Body of pancreas (tissue), 4 donors: ENCODE measurements at regions not wholly inside any gene's neighbourhood (a gene's known extent, or its start where the extent isn't known, plus 50 kb on each side); places are given as distances from the start of the nearest gene placed in this dataset.
"Not testable (repeated sequence)": the region's sequence is repeated elsewhere in the genome, so short reads cannot be mapped to it uniquely, and the experiment has no call there.

Experiments used
- ATAC-seq: fragments of 150-250 bp; one replicate; pipeline ENCODE4 v1.9.1; 2016
- DNase-seq, 4 donors: peaks; one replicate each; pipeline ENCODE4 v3.0.0-alpha.2; 2019
- H3K27ac ChIP-seq, 4 donors: fragments of 200-600 bp; sonication (generic); 1 replicate in 3 of 4; 2 replicates in 1 of 4; pipeline versions ENCODE4 v1.5.1 to v1.6.1; 2016 to 2019; ENCODE audit warnings: mild to moderate bottlenecking in 1 of 4, mixed read lengths in 1 of 4, moderate library complexity in 1 of 4
- H3K27me3 ChIP-seq, 2 donors: fragments of 200-600 bp; sonication (generic); one replicate each; pipeline ENCODE4 v1.6.0; 2016; ENCODE audit warnings: mild to moderate bottlenecking in 1 of 2
- H3K36me3 ChIP-seq, 2 donors: fragments of 200-600 bp; sonication (generic); replicated peaks in 1 of 2; 2 replicates each; pipeline ENCODE4 v1.5.1; 2016; ENCODE audit warnings: low read depth in 2 of 2; ENCODE audit not compliant: insufficient read depth in 1 of 2
- H3K4me1 ChIP-seq: fragments of 200-600 bp; sonication (generic); one replicate; pipeline ENCODE4 v1.6.0; 2016
- H3K4me3 ChIP-seq, 2 donors: fragments of 200-600 bp; sonication (generic); 1 replicate in 1 of 2; 2 replicates in 1 of 2; pipeline ENCODE4 v1.5.1; 2016 to 2019
- H3K9me3 ChIP-seq, 3 donors: fragments of 200-600 bp; sonication (generic); 1 replicate in 2 of 3; 2 replicates in 1 of 3; pipeline ENCODE4 v1.5.1; 2016
- POLR2A ChIP-seq, 3 donors: fragments of 450-650 bp; IDR thresholded peaks; one replicate each; pipeline ENCODE4 v1.6.1; 2016; ENCODE audit warnings: antibody characterized with exemption in 3 of 3, mild to moderate bottlenecking in 2 of 3
- WGBS, 2 donors: methylation state at CpG; one replicate each; pipeline ENCODE4 v1.1.5; 2017; 5-methylcytosine and 5-hydroxymethylcytosine counted together
- intact Hi-C: fragments of 100-400 bp; cut with DNase I; formaldehyde crosslinking; loops from one replicate; pipeline ENCODE4 v1.15.1; 2023
- TF ChIP-seq, protein P1 (sequence below), 7 experiments: fragments of 450-650 bp in 4 of 7; fragments of 200-600 bp in 3 of 7; sonication (generic) in 3 of 7; IDR thresholded peaks; one replicate each; pipeline ENCODE4 v1.5.1; 2016 to 2019; ENCODE audit warnings: antibody characterized with exemption in 7 of 7

DNA sequence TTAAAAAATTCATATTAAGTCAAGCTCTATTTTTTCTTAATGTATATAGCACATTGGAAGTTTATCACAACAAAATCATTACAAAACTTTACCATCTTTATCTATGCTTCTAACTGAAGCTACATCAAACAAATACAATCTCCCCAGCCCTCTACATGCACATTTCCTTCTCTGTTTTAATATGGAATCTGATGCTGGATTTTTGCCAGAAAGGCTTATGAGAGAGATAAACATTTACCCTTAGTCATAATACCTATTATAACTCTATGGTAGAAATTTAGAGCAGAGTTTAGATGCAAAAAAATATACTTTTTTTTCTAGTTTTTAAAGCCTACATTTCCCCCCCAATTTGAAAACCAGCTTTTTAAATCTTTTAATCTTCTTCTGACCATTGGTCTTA is 1198.6 kb downstream of the GATA3 start:
- no peaks in the 10 kb centered on the region for H3K27me3 ChIP-seq
- H3K4me3 ChIP-seq = no peak overlapping the region
- no peaks in the 10 kb centered on the region for H3K9me3 ChIP-seq
- H3K4me1 ChIP-seq = no peaks in the 10 kb centered on the region
- intact Hi-C loops = no loop called here
- ATAC-seq (no peak), DNase-seq (no peak)
- no peak for TF ChIP-seq POLR2A (IDR thresholded peaks at IDR 0.05)
- TF ChIP-seq, protein P1, sequence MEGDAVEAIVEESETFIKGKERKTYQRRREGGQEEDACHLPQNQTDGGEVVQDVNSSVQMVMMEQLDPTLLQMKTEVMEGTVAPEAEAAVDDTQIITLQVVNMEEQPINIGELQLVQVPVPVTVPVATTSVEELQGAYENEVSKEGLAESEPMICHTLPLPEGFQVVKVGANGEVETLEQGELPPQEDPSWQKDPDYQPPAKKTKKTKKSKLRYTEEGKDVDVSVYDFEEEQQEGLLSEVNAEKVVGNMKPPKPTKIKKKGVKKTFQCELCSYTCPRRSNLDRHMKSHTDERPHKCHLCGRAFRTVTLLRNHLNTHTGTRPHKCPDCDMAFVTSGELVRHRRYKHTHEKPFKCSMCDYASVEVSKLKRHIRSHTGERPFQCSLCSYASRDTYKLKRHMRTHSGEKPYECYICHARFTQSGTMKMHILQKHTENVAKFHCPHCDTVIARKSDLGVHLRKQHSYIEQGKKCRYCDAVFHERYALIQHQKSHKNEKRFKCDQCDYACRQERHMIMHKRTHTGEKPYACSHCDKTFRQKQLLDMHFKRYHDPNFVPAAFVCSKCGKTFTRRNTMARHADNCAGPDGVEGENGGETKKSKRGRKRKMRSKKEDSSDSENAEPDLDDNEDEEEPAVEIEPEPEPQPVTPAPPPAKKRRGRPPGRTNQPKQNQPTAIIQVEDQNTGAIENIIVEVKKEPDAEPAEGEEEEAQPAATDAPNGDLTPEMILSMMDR (IDR thresholded peaks at IDR 0.05) = no peak
- no peak overlapping the region for H3K27ac ChIP-seq
- no peaks in the 10 kb centered on the region for H3K36me3 ChIP-seq

DNA sequence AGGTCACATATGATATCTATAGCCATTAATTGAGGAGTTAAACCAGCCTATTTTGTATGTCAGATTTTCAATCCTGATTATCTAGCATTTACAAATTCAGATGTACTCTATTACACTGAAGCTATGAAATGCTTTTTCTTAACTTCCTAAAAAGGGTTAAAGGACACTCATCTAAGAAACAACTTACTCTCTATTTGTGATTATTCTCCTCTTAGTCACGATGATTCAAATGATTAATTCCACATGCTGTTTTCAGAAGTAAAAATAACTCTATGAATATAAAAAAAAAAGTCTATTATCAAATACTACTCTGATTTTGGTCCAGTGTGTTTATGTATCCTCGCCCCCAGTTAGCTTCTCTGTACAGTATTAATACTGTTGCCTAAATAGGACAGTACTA is 1199.9 kb downstream of the GATA3 start:
- no peaks in the 10 kb centered on the region for H3K27me3 ChIP-seq
- ATAC-seq (no peak), DNase-seq (no peak)
- TF ChIP-seq POLR2A (IDR thresholded peaks at IDR 0.05) = no peak
- TF ChIP-seq, protein P1 (IDR thresholded peaks at IDR 0.05) = no peak
- H3K27ac ChIP-seq = no peak overlapping the region
- H3K9me3 ChIP-seq = no peaks in the 10 kb centered on the region
- 36 to 40% methylated on average over 2 of the region's 2 CpGs for WGBS, 2 donors
- intact Hi-C loops = no loop called here
- H3K4me1 ChIP-seq = no peaks in the 10 kb centered on the region
- no peak overlapping the region for H3K4me3 ChIP-seq
- H3K36me3 ChIP-seq = no peaks in the 10 kb centered on the region

DNA sequence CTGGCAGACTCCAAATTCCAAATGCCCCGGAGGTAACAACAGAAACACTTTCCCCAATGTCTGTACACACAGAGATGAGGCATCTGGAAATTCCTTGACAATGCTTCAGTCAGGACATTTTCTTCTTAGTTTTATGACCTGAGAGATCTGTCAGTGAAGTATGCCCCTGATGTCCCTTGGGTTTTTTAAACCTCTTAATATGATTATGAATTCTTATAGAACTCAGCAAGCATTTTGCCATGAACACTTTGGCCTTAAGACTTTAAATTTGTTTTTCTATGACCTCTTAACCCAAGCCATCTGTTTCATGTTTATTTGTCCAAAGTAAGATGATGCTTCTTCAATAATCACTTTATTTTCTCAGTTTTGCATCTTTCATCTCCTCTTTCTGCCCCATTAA is 1206.2 kb downstream of the GATA3 start:
- intact Hi-C loops = no loop called here
- Histone ChIP-seq H3K9me3 (no peaks in the 10 kb centered on the region), H3K4me1 (no peaks in the 10 kb centered on the region), H3K4me3 (no peak overlapping the region), H3K27me3 (no peaks in the 10 kb centered on the region), H3K36me3 (no peaks in the 10 kb centered on the region), H3K27ac (no peak overlapping the region)
- no peak for DNase-seq
- ATAC-seq = no peak
- no peak for TF ChIP-seq POLR2A (IDR thresholded peaks at IDR 0.05)
- TF ChIP-seq, protein P1 (IDR thresholded peaks at IDR 0.05) = no peak
- 24 to 57% methylated on average over 1 of the region's 1 CpG for WGBS, 2 donors

DNA sequence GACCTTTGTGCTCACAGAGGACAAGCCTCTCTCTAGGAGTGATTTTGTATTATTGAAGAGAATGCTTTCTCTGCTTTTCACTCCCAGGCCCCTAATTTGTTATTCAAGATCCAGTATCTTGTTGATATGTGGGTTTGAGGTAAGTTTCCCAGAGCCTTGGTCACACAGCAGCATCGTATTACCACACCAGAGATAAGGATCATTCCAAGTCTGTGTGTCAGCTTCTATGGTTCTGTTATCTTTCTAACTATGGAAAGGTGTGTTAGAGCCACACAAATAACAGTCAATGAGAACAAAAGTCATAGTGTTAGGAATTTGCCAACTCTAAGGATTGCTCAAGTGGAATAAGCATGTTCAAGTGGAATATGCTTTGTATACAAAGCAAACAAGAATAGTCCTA is 1208.3 kb downstream of the GATA3 start:
- no peaks in the 10 kb centered on the region for H3K36me3 ChIP-seq
- TF ChIP-seq POLR2A (IDR thresholded peaks at IDR 0.05) = no peak
- TF ChIP-seq, protein P1 (IDR thresholded peaks at IDR 0.05) = no peak
- DNase-seq (no peak), ATAC-seq (no peak)
- WGBS, 2 donors = 10 to 13% methylated on average over 1 of the region's 1 CpG
- no peaks in the 10 kb centered on the region for H3K27me3 ChIP-seq
- H3K4me3 ChIP-seq = no peak overlapping the region
- no peak overlapping the region for H3K27ac ChIP-seq
- H3K9me3 ChIP-seq = no peaks in the 10 kb centered on the region
- intact Hi-C loops = no loop called here
- no peaks in the 10 kb centered on the region for H3K4me1 ChIP-seq

DNA sequence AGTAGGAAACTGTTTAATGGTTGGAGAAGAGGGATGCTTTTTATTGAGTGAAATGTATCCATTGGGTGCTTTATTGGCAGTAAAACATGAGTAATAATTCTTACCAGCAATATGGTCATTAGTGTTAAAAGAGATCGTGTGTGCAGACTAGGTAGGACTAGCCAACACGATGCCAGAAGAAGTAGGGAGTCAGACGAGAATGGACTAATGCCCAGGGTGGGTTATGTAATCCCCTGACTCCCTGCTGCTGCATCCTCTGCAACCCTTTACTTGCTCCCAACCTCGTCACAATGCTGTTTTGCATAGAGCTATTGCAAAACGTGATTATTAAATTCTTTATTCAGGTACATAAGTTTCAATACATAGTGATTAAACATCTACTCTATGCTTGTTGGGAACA is 1213.7 kb downstream of the GATA3 start:
- no peak for TF ChIP-seq POLR2A (IDR thresholded peaks at IDR 0.05)
- TF ChIP-seq, protein P1 (IDR thresholded peaks at IDR 0.05) = no peak
- ATAC-seq (no peak), DNase-seq (no peak)
- H3K27ac ChIP-seq = no peak overlapping the region
- H3K36me3 ChIP-seq = no peaks in the 10 kb centered on the region
- H3K9me3 ChIP-seq = no peaks in the 10 kb centered on the region
- no peaks in the 10 kb centered on the region for H3K4me1 ChIP-seq
- H3K4me3 ChIP-seq = no peak overlapping the region
- WGBS, 2 donors = 38 to 44% methylated on average over 5 of the region's 5 CpGs
- no peaks in the 10 kb centered on the region for H3K27me3 ChIP-seq
- intact Hi-C loops = no loop called here

DNA sequence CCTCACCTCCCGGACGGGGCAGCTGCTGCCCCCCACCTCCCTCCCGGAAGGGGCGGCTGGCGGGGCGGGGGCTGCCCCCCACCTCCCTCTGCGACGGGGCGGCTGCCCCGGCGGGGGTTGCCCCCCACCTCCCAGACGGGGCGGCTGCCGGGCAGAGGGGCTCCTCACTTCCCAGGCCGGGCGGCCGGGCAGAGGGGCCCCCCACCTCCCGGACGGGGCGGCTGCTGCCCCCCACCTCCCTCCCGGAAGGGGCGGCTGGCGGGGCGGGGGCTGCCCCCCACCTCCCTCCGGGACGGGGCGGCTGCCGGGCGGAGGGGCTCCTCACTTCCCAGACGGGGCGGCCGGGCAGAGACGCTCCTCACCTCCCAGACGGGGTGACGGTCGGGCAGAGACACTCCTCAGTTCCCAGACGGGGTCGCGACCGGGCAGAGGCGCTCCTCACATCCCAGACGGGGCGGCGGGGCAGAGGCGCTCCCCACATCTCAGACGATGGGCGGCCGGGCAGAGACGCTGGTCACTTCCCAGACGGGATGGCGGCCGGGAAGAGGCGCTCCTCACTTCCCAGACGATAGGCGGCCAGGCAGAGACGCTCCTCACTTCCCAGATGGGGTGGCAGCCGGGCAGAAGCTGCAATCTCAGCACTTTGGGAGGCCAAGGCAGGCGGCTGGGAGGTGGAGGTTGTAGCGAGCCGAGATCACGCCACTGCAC is 1218.8 kb downstream of the GATA3 start:
- H3K27me3 ChIP-seq, H3K9me3 ChIP-seq, H3K4me1 ChIP-seq, H3K36me3 ChIP-seq, ATAC-seq, DNase-seq, intact Hi-C loops, H3K4me3 ChIP-seq, H3K27ac ChIP-seq: not testable (repeated sequence)
- WGBS, 2 donors = 87 to 93% methylated on average over 7 to 22 of the region's 61 CpGs
